ENCODE measurements at regions not wholly inside any gene's neighbourhood (a gene's known extent, or its start where the extent isn't known, plus 50 kb on each side); places are given as distances from the start of the nearest gene placed in this dataset.
A peak's percentile ranks its signal among the peaks of the same experiment; 100 is the strongest.

DNA sequence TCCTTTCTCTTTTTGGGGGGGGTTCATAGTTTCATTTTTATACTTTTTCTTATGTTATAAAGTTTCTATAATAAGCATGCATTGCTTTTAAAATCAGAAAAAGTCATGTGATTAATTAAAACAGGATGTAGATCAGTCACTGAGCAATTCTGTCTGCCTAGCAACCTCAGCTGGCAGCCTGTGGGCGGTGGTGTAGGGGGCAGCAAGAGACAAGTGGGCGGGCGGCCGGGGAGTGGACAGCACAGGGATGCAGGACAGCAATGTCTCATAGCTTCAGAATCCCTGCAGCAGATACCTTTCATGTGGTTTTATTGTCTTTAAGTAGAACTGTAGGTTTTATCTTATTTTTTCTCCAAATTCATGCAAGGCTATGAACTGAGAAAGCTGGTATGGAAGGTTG lies 101.9 kb upstream of the S1PR3 start:
- TF ChIP-seq, protein P1, sequence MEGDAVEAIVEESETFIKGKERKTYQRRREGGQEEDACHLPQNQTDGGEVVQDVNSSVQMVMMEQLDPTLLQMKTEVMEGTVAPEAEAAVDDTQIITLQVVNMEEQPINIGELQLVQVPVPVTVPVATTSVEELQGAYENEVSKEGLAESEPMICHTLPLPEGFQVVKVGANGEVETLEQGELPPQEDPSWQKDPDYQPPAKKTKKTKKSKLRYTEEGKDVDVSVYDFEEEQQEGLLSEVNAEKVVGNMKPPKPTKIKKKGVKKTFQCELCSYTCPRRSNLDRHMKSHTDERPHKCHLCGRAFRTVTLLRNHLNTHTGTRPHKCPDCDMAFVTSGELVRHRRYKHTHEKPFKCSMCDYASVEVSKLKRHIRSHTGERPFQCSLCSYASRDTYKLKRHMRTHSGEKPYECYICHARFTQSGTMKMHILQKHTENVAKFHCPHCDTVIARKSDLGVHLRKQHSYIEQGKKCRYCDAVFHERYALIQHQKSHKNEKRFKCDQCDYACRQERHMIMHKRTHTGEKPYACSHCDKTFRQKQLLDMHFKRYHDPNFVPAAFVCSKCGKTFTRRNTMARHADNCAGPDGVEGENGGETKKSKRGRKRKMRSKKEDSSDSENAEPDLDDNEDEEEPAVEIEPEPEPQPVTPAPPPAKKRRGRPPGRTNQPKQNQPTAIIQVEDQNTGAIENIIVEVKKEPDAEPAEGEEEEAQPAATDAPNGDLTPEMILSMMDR (IDR thresholded peaks at IDR 0.05; ENCODE audit: insufficient read depth, low read depth, low read length), result no peak
- DNase-seq (ENCODE audit: low read depth), result no peak
- no peak overlapping the region for H3K4me3 ChIP-seq (ENCODE audit: low read depth, low read length)

GRCh38 chr9:88890546-88890945 lies 100.7 kb upstream of the S1PR3 start:
- H3K4me3 ChIP-seq (ENCODE audit: low read depth, low read length), result no peak overlapping the region
- TF ChIP-seq, protein P1 (IDR thresholded peaks at IDR 0.05; ENCODE audit: insufficient read depth, low read depth, low read length), result no peak
- DNase-seq (ENCODE audit: low read depth), result no peak

GRCh38 chr9:88891040-88891439 lies 100.2 kb upstream of the S1PR3 start:
- H3K4me3 ChIP-seq (ENCODE audit: low read depth, low read length), result no peak overlapping the region
- TF ChIP-seq, protein P1 (IDR thresholded peaks at IDR 0.05; ENCODE audit: insufficient read depth, low read depth, low read length), result no peak
- DNase-seq (ENCODE audit: low read depth), result no peak

DNA sequence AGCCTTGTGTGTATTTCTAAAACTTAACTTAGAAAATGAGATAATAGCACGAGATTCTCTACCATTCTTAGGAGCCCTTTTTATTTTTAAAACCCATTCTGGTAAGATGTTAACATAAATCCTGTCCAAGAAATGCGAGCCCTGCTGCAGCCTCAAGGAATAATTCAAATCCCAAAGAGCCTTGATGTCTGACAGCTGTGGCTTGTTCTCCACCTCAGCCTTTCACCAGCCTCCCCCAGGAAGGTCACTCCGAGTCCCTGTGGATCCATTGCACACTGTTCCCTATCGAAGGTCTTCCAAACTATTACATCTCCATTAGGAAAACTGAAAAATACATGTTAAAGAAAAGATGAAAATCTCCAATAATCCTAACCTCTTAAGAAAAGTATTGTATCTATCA lies 98.5 kb upstream of the S1PR3 start:
- no peak for DNase-seq (ENCODE audit: low read depth)
- no peak overlapping the region for H3K4me3 ChIP-seq (ENCODE audit: low read depth, low read length)
- TF ChIP-seq, protein P1 (IDR thresholded peaks at IDR 0.05; ENCODE audit: insufficient read depth, low read depth, low read length), result no peak

DNA sequence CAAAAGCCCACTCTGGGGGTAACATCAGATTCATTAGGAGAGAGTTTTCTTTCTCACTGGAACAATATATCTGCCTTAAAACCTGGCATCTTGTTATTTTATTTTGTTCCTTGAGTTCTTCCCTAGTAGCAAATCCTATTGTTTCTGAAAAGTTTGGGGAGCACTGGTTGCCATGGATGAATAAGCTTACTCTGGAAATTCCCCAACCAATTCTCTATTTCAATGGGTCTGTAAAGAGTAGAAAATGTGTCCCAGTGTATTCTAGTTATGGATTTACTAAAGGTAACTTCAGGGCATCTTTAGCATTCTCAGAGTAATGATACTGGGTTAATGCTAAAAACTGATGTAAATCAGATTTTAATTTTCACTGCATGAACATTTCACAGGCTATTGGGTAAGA lies 94.2 kb upstream of the S1PR3 start:
- no peak for DNase-seq (ENCODE audit: low read depth)
- TF ChIP-seq, protein P1 (IDR thresholded peaks at IDR 0.05; ENCODE audit: insufficient read depth, low read depth, low read length), result no peak
- no peak overlapping the region for H3K4me3 ChIP-seq (ENCODE audit: low read depth, low read length)

- no peak overlapping the region for H3K4me3 ChIP-seq (ENCODE audit: low read depth, low read length)
- TF ChIP-seq, protein P1 (IDR thresholded peaks at IDR 0.05; ENCODE audit: insufficient read depth, low read depth, low read length), result no peak
- no peak for DNase-seq (ENCODE audit: low read depth)
Measured at GRCh38 chr9:88898039-88898720, 93.1 kb upstream of the S1PR3 start.

DNA sequence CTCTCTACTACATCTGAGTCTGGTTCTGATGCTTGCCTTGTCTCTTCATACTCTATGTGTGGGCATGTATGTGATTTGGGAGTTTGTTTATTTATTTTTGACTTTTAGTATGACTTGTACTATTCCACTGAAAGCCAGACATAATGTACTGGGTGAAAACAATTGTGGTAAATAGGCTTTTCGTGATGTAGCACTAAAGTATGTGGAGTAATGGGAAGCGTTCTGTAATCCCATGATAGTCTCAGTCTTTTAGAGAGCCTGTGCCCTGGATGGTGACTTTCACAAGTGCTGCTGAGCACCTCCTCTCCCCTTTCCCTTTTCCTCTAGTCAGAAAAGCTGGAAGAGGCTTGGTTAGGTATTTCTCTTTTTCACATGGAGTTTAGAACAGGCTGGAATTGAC lies 85.8 kb upstream of the S1PR3 start:
- TF ChIP-seq, protein P1 (IDR thresholded peaks at IDR 0.05; ENCODE audit: insufficient read depth, low read depth, low read length), result no peak
- DNase-seq (ENCODE audit: low read depth), result peak; percentile 12
- no peak overlapping the region for H3K4me3 ChIP-seq (ENCODE audit: low read depth, low read length)

All from fibroblast of villous mesenchyme (primary cell).